MCF 10A (cell line): ENCODE measurements at regions not wholly inside any gene's neighbourhood (a gene's known extent, or its start where the extent isn't known, plus 50 kb on each side); places are given as distances from the start of the nearest gene placed in this dataset.

ENCODE experiments used
- BruUV-seq: library from RNA; stranded (reverse); fragments of 400-500 nt; replicated peaks from 2 replicates; lab custom pipeline; 2021; lab: Mats Ljungman, UMichigan
- CTCF ChIA-PET: fragments of 300-600 bp; sonication (Branson Sonifier 250); formaldehyde crosslinking; extraction: SDS; loops from one replicate; lab custom pipeline; 2021; ENCODE audit warnings: antibody characterized with exemption, inconsistent platforms; lab: Yijun Ruan, JAX
- POLR2A ChIA-PET: fragments of 300-600, 350-650 bp; sonication (Branson Sonifier 250); formaldehyde crosslinking; extraction: SDS; loops from one replicate; lab custom pipeline; 2020; ENCODE audit warnings: antibody characterized with exemption, inconsistent platforms; lab: Yijun Ruan, JAX
- DNase-seq: peaks from one replicate; pipeline ENCODE4 v3.0.0-alpha.2; 2018; ENCODE audit not compliant: unreplicated experiment
- H3K27ac Mint-ChIP-seq: one replicate; pipeline ENCODE4 v1.8.0; 2022; ENCODE audit warnings: mild to moderate bottlenecking, low read depth, mixed read lengths; ENCODE audit not compliant: unreplicated experiment
- H3K27me3 Mint-ChIP-seq: one replicate; pipeline ENCODE4 v1.8.0; 2022; ENCODE audit warnings: mixed read lengths; ENCODE audit not compliant: insufficient read depth, unreplicated experiment
- H3K36me3 Mint-ChIP-seq: one replicate; pipeline ENCODE4 v1.8.0; 2022; ENCODE audit warnings: mild to moderate bottlenecking, moderate library complexity, mixed read lengths; ENCODE audit not compliant: insufficient read depth, unreplicated experiment
- H3K4me1 Mint-ChIP-seq: one replicate; pipeline ENCODE4 v1.8.0; 2022; ENCODE audit warnings: mixed read lengths; ENCODE audit not compliant: insufficient read depth, unreplicated experiment
- H3K4me3 Mint-ChIP-seq: one replicate; pipeline ENCODE4 v1.8.0; 2022; ENCODE audit warnings: mild to moderate bottlenecking, moderate library complexity, mixed read lengths; ENCODE audit not compliant: unreplicated experiment
- H3K9me3 Mint-ChIP-seq: one replicate; pipeline ENCODE4 v1.8.0; 2022; ENCODE audit warnings: mixed read lengths; ENCODE audit not compliant: unreplicated experiment
- intact Hi-C: fragments of 100-400 bp; cut with micrococcal nuclease; formaldehyde crosslinking; loops from 2 replicates; pipeline ENCODE4 v1.14.1; 2022
- TF ChIP-seq, protein P1 (sequence below): fragments of 200-600 bp; IDR thresholded peaks from one replicate; pipeline ENCODE4 v1.8.0; 2022; ENCODE audit warnings: antibody characterized with exemption, mild to moderate bottlenecking; ENCODE audit not compliant: unreplicated experiment

- no peak overlapping the region for H3K4me3 Mint-ChIP-seq
- H3K27me3 Mint-ChIP-seq = no peaks in the 10 kb centered on the region
- no peak overlapping the region for H3K27ac Mint-ChIP-seq
- no peak for DNase-seq
- H3K4me1 Mint-ChIP-seq = no peaks in the 10 kb centered on the region
- intact Hi-C loops = no loop called here
- H3K9me3 Mint-ChIP-seq = no peaks in the 10 kb centered on the region
- no peaks in the 10 kb centered on the region for H3K36me3 Mint-ChIP-seq
- BruUV-seq = no TSS peak
- POLR2A ChIA-PET = no interaction called here
- TF ChIP-seq, protein P1, sequence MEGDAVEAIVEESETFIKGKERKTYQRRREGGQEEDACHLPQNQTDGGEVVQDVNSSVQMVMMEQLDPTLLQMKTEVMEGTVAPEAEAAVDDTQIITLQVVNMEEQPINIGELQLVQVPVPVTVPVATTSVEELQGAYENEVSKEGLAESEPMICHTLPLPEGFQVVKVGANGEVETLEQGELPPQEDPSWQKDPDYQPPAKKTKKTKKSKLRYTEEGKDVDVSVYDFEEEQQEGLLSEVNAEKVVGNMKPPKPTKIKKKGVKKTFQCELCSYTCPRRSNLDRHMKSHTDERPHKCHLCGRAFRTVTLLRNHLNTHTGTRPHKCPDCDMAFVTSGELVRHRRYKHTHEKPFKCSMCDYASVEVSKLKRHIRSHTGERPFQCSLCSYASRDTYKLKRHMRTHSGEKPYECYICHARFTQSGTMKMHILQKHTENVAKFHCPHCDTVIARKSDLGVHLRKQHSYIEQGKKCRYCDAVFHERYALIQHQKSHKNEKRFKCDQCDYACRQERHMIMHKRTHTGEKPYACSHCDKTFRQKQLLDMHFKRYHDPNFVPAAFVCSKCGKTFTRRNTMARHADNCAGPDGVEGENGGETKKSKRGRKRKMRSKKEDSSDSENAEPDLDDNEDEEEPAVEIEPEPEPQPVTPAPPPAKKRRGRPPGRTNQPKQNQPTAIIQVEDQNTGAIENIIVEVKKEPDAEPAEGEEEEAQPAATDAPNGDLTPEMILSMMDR = no peak
- CTCF ChIA-PET = interaction anchor here (0.8 kb wide), 1 partner anchor 94 kb away, joined by 4 read pairs; no protein-coding TSS in a partner anchor
Measured at GRCh38 chr10:36440539-36440938, 684.9 kb upstream of the ANKRD30A start.

DNA sequence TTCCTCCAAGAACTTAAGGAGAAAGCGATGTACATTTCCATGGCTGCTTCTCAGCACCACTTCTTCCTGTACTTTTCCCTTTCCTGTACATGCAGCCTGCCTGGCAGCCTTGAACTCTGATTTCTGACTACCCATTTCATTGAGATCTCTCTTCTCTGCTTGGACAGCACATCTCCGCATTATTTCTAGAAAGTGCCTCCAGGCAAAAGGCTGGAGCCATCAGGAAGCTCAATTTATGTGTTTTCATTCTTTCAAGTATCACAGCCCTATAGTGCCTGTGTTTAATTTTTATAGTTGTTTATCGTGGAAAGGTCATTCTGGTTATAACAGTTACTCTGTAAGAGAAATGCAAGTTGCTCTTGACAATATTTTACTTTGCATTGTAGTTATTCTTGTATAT lies 688.0 kb upstream of the ANKRD30A start:
- POLR2A ChIA-PET = interaction anchor here (0.7 kb wide), 1 partner anchor 41 kb away, joined by 4 read pairs; no protein-coding TSS in a partner anchor

GRCh38 chr10:36428507-36428906 lies 696.9 kb upstream of the ANKRD30A start:
- Mint-ChIP-seq H3K4me1 (no peaks in the 10 kb centered on the region), H3K9me3 (peaks cover 8% of the 10 kb centered on the region), H3K27me3 (no peaks in the 10 kb centered on the region), H3K36me3 (no peaks in the 10 kb centered on the region), H3K4me3 (no peak overlapping the region), H3K27ac (no peak overlapping the region)
- TF ChIP-seq, protein P1 = no peak
- ChIA-PET CTCF (no interaction called here), POLR2A (no interaction called here)
- BruUV-seq = no TSS peak
- no peak for DNase-seq
- intact Hi-C loops = no loop called here

More for the DNA sequence above, 688.0 kb upstream of the ANKRD30A start:
- BruUV-seq = no TSS peak
- intact Hi-C loops = no loop called here
- Mint-ChIP-seq H3K36me3 (no peaks in the 10 kb centered on the region), H3K4me3 (no peak overlapping the region), H3K27me3 (no peaks in the 10 kb centered on the region), H3K27ac (no peak overlapping the region), H3K9me3 (no peaks in the 10 kb centered on the region), H3K4me1 (no peaks in the 10 kb centered on the region)
- TF ChIP-seq, protein P1 = no peak
- no peak for DNase-seq
- CTCF ChIA-PET = interaction anchor here (0.7 kb wide), 1 partner anchor 32 kb away, joined by 3 read pairs; no protein-coding TSS in a partner anchor

DNA sequence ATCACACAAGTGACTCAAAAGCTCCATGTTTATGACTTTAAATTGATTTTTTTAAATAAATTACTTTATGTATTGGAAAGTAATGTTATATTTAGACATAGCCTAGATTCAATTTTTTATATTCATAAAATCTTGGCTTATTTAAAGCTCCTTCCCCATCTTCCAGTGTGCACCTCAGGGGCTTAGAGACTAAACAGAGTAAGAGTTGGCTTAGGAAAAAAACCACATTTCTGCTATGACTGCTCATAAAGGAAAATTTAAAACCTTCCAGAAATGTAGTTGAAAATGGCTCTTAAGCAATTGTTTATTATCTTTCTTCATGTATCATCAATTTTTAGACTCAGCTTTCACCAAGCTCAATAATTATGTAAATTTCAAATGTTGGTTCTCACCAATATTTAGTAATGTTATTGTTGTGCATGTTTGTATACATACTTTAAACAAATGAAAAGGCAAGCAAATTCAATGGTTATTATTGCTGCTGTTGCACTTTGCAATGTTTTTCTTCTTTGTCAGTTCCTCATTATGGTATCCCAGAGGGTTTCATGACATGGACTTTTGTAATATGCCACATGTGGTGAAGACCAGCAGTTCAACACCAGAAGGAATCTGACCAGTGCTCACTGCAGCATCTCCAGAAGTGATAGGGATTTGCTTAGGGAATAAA lies 700.1 kb upstream of the ANKRD30A start:
- DNase-seq = no peak

More for the DNA sequence above, 700.1 kb upstream of the ANKRD30A start:
- peaks cover 8% of the 10 kb centered on the region for H3K9me3 Mint-ChIP-seq
- no peak overlapping the region for H3K4me3 Mint-ChIP-seq
- intact Hi-C loops = no loop called here
- no peaks in the 10 kb centered on the region for H3K36me3 Mint-ChIP-seq
- no peaks in the 10 kb centered on the region for H3K4me1 Mint-ChIP-seq
- TF ChIP-seq, protein P1 = no peak
- ChIA-PET POLR2A (no interaction called here), CTCF (interaction anchor here (0.6 kb wide), 1 partner anchor 60 kb away, joined by 3 read pairs; no protein-coding TSS in a partner anchor)
- no peak overlapping the region for H3K27ac Mint-ChIP-seq
- no peaks in the 10 kb centered on the region for H3K27me3 Mint-ChIP-seq
- BruUV-seq = no TSS peak
